Left lung (tissue), 4 donors: ENCODE measurements at regions not wholly inside any gene's neighbourhood (a gene's known extent, or its start where the extent isn't known, plus 50 kb on each side); places are given as distances from the start of the nearest gene placed in this dataset.

Source experiments
- ATAC-seq: fragments of 200-7000 bp; cut with Tn5 transposase; one replicate; pipeline ENCODE4 v1.9.1; 2020; ENCODE audit warnings: moderate library complexity
- DNase-seq, 4 donors: peaks; one replicate each; pipeline ENCODE4 v3.0.0-alpha.2; 2013 to 2020
- H3K27ac ChIP-seq, 2 donors: fragments of 200-600 bp; sonication (generic) in 1 of 2; one replicate each; pipeline versions ENCODE4 v1.5.0 to v1.8.0; 2020 to 2021
- H3K27me3 ChIP-seq, 2 donors: fragments of 200-600 bp; sonication (generic) in 1 of 2; one replicate each; pipeline versions ENCODE4 v1.5.0 to v1.8.0; 2020 to 2021
- H3K36me3 ChIP-seq, 2 donors: fragments of 200-600 bp; sonication (generic) in 1 of 2; one replicate each; pipeline versions ENCODE4 v1.5.0 to v1.8.0; 2020 to 2021
- H3K4me1 ChIP-seq, 2 donors: fragments of 200-600 bp; one replicate each; pipeline ENCODE4 v1.8.0; 2021
- H3K4me3 ChIP-seq, 2 donors: fragments of 200-600 bp; sonication (generic) in 1 of 2; one replicate each; pipeline versions ENCODE4 v1.5.0 to v1.8.0; 2020 to 2021; ENCODE audit warnings: mild to moderate bottlenecking in 1 of 2
- H3K9me3 ChIP-seq, 2 donors: fragments of 200-600 bp; sonication (generic) in 1 of 2; one replicate each; pipeline versions ENCODE4 v1.5.0 to v1.8.0; 2020 to 2021
- CTCF ChIP-seq, 2 donors: fragments of 200-600 bp; sonication (generic) in 1 of 2; IDR thresholded peaks; one replicate each; pipeline versions ENCODE4 v1.5.0 to v1.8.0; 2021; ENCODE audit warnings: antibody characterized with exemption in 2 of 2
- intact Hi-C, 2 donors: fragments of 100-400 bp; cut with DNase I; formaldehyde crosslinking; loops; one replicate each; pipeline versions ENCODE4 v1.11.2 to v1.14.2; 2022
- donor health status: DM: no; HTN: yes; CAD: no.
- donor health status: DM: no; HTN: no; CAD: no.

GRCh38 chr5:167944121-167944852 is 347.2 kb upstream of the WWC1 start:
- Histone ChIP-seq H3K27me3 (no peaks in the 10 kb centered on the region), H3K4me3 (no peak overlapping the region), H3K4me1 (no peaks in the 10 kb centered on the region), H3K9me3 (no peaks in the 10 kb centered on the region), H3K27ac (no peak overlapping the region), H3K36me3 (no peaks in the 10 kb centered on the region)
- ATAC-seq (no peak), DNase-seq (no peak)
- intact Hi-C loops: no loop called here
- TF ChIP-seq CTCF (IDR thresholded peaks at IDR 0.05): no peak

GRCh38 chr5:167945542-167946384 is 345.7 kb upstream of the WWC1 start:
- Histone ChIP-seq H3K27ac (no peak overlapping the region), H3K4me3 (no peak overlapping the region), H3K9me3 (no peaks in the 10 kb centered on the region), H3K27me3 (no peaks in the 10 kb centered on the region), H3K4me1 (no peaks in the 10 kb centered on the region), H3K36me3 (no peaks in the 10 kb centered on the region)
- TF ChIP-seq CTCF (IDR thresholded peaks at IDR 0.05): no peak
- intact Hi-C loops: no loop called here
- ATAC-seq (no peak), DNase-seq (peak in 1 of 4 donors; percentile 13)

DNA sequence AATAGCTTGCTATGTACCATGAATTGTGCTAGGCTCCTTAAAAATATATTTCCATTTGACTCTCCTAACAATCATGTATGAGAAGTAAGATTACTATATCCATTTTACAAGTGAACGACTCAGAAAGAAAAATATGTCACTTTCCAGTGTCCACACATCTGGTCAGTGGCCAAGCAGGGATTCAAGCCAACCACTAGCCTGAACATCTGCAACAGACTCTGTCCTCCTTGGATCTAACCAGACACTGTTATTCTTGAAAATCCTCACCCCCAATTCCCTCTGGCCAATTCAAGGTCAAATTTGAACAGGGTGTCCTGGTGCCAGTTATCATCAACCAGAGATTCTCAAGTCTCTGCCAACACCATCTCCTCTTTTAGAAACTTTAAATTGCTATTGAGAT is 344.1 kb upstream of the WWC1 start:
- intact Hi-C loops: no loop called here
- Histone ChIP-seq H3K4me1 (no peaks in the 10 kb centered on the region), H3K4me3 (no peak overlapping the region), H3K27ac (no peak overlapping the region), H3K9me3 (no peaks in the 10 kb centered on the region), H3K27me3 (no peaks in the 10 kb centered on the region), H3K36me3 (no peaks in the 10 kb centered on the region)
- no peak for TF ChIP-seq CTCF (IDR thresholded peaks at IDR 0.05)
- no peak for ATAC-seq
- peak in 1 of 4 donors; percentile 20 for DNase-seq

DNA sequence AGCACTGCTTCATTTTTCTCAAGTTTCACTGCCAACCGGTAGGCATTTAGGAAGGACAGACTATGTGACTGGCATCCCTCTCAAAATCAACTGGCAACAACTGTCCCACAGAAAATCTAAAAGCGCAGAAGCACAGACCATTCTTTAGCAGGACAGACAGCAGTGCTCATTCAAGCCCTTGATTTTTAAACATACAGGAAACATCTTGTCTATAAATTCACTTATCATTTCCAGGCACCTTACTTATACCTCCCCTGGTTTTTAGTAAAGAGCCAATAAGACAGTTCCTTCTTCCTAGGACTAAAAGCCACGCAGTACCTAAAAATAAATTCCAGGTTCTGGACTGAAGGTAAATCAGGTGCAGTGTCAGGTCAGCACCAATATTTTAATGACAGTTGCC is 343.2 kb upstream of the WWC1 start:
- Histone ChIP-seq H3K9me3 (no peaks in the 10 kb centered on the region), H3K4me3 (no peak overlapping the region), H3K27ac (no peak overlapping the region), H3K27me3 (no peaks in the 10 kb centered on the region), H3K36me3 (no peaks in the 10 kb centered on the region), H3K4me1 (no peaks in the 10 kb centered on the region)
- TF ChIP-seq CTCF (IDR thresholded peaks at IDR 0.05): no peak
- intact Hi-C loops: no loop called here
- ATAC-seq: no peak
- DNase-seq: no peak

- intact Hi-C loops: no loop called here
- ATAC-seq (no peak), DNase-seq (no peak)
- Histone ChIP-seq H3K27me3 (no peaks in the 10 kb centered on the region), H3K4me3 (no peak overlapping the region), H3K27ac (no peak overlapping the region), H3K4me1 (no peaks in the 10 kb centered on the region), H3K9me3 (no peaks in the 10 kb centered on the region), H3K36me3 (no peaks in the 10 kb centered on the region)
- no peak for TF ChIP-seq CTCF (IDR thresholded peaks at IDR 0.05)
Measured at GRCh38 chr5:167949435-167949834, 342.0 kb upstream of the WWC1 start.
